ENCODE measurements at regions not wholly inside any gene's neighbourhood (a gene's known extent, or its start where the extent isn't known, plus 50 kb on each side); places are given as distances from the start of the nearest gene placed in this dataset.

DNA sequence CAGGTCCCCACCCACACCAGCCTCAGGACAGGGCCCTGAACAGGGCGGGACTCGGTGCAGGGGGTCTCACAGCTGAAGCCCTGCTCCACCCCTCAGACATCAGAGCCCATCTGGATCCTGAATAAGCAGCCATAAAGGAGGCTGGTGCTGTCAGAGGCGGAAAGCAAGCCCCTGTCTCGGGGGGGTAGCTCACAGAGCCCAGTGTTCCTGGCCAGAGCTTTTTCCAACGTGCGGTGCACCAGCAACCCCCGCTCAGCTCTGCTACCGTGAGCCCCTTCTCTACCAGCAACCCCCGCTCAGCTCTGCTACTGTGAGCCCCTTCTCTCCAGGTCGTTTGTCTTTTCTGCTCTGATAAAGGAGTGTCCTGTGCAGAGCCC lies 136.5 kb upstream of the SFSWAP start:
- TF ChIP-seq, protein P1, sequence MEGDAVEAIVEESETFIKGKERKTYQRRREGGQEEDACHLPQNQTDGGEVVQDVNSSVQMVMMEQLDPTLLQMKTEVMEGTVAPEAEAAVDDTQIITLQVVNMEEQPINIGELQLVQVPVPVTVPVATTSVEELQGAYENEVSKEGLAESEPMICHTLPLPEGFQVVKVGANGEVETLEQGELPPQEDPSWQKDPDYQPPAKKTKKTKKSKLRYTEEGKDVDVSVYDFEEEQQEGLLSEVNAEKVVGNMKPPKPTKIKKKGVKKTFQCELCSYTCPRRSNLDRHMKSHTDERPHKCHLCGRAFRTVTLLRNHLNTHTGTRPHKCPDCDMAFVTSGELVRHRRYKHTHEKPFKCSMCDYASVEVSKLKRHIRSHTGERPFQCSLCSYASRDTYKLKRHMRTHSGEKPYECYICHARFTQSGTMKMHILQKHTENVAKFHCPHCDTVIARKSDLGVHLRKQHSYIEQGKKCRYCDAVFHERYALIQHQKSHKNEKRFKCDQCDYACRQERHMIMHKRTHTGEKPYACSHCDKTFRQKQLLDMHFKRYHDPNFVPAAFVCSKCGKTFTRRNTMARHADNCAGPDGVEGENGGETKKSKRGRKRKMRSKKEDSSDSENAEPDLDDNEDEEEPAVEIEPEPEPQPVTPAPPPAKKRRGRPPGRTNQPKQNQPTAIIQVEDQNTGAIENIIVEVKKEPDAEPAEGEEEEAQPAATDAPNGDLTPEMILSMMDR (conservative IDR thresholded peaks at IDR 0.05): no peak
- no peak for TF ChIP-seq ZFX (IDR thresholded peaks at IDR 0.05)
